Activated CD4-positive, alpha-beta T cell treated with anti-CD3 and anti-CD28 coated beads, Interleukin-2, Interleukin-6, amounts not matched to agents 100 ng/mL and 50 ng/mL, durations not matched to agents 16 hours and 8 hours (primary cell): ENCODE measurements at regions not wholly inside any gene's neighbourhood (a gene's known extent, or its start where the extent isn't known, plus 50 kb on each side); places are given as distances from the start of the nearest gene placed in this dataset.

Source experiments
- DNase-seq: peaks from one replicate; pipeline ENCODE4 v3.0.0-alpha.2; 2020

DNA sequence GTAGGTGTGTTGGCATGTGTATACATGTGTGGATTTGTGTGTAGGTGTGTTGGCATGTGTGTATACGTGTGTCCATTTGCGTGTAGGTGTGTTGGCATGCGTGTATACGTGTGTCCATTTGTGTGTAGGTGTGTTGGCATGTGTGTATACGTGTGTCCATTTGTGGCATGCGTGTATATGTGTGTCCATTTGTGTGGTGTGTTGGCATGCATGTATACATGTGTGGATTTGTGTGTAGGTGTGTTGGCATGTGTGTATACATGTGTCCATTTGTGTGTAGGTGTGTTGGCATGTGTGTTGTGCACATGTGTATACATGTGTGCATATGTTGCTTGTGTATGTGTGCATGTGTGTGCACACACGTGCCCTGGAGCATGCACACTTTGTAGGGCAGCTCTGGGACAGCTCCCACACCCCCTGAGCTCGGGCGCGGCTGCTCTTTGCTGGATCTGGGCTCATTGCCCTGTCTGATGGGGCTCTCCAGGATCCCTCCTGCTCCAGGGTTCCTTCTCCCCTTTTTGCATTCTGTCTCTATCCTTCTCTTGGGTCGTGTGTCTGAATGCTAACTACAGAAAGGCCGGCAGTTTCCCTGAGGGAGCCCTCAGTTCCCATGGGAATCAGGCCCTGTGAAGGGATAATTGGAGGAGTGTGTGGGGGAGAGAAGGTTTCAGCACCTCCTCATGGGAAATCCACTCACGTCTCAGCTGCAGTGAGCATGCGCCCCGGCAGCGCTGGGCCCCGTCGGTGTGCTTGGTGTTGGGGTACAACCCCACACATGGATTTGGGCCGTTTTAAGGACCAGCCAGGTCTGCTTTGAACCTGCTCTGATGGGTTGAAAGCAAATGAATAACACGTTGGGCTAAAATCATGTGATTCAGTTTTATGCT, 102.0 kb downstream of the ERMARD start:
- no peak for DNase-seq

DNA sequence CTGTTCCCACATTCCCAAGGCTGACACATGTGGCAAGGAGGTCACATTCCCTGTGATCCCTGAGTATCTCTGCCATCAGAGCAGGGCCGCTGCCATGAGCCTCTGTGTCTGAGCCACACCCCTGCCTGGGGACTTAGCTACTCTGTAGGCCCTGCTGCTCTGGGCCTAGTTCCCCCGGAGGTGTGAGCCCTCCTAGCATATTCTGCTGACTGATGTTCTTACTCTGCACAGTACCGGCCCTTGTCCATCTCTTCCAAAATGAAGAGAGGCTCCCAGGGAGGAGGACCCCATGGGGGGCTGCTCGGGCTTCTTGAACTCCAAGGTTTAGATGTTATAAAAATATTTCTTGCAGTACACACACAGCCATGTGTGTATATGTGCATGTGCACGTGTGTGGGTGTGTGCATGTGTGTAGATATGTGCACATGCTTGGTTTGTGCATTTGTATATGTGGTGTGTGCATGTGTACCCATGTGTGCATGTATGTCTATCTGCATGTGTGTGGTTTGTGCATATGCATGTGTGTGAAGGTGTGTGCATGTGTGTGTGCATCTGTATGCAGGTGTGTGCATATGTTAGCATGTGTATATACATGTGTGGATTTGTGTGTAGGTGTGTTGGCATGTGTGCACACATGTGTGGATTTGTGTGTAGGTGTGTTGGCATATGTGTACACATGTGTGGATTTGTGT, 101.2 kb downstream of the ERMARD start:
- DNase-seq: no peak

DNA sequence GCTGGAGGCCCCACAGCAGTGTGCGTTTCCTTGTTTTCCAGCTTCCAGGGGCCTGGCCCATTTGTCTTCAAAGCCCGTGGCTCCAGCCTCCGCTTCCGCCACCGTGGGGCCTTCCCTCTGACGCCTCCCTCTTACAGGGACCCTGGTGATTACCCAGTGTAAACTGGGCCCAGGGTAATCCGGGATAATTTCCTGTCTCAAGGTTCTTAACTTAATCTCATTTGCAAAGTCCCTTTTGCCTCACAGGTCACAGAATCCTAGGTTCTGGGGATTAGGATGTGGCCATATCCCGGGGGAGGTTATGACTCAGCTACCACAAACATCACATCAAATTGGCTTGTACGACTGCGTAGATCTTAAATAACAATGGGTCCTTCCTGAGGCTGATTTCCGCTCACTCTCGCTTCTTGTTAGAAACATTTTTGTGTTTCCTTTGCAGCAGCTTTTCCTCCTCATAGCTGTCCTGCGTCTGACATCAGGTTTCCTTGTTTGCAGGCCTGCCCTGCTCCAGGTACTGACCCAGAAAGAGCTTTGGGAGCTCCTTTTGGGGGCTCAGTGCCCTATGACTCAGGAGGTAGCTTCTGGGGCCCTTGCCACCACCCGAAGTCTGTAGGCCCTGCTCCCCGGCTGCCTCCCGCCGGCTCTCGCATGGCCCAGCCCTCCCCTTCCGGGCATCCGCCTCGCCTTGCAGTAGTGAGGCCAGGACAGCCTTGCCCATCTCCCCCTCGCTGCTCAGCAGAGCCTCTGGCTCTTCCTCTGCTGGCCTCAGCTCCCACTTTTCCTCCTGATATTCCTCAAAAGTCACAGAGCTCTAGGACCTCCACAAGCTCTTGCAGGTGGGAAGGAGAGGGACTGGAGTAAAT, 100.5 kb downstream of the ERMARD start:
- no peak for DNase-seq

DNA sequence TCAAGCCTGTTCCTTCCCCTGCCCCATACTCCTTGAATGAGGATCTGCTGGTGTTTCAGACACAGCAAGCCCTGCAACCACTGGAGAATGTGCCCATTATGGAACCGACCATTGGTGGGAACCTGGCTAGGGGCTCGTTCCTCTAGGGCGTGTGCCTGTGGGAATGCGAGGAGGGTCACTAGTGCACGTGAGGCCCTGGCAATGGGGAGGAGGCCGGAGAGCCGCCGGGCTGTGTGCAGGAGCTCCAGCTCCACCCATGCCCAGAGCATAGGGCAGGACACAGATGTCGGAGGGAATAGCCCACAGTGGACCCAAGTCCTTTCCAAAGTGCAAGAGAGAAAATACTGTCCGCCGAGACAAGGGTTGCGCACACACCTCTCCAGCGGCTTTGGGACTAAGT, 99.3 kb downstream of the ERMARD start:
- DNase-seq: no peak

DNA sequence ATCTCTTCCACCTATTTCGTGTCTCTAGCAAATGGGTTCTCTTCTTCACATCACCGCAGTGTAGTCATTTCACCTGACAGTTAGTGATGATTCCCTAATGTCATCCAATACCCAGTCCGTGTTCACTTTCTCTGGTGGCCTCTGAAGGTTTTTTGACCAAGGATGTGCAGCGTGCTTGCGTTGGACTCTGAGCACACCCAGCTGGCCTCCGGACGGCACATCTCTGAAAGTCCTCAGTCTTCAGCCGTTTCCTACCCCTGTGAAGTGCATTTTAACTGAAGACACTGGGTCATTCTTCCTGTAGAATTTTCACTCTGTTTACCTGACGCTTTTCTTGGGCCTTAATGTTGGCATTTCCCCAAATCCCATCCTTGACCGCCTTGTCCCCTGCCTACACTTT, 98.7 kb downstream of the ERMARD start:
- no peak for DNase-seq

DNA sequence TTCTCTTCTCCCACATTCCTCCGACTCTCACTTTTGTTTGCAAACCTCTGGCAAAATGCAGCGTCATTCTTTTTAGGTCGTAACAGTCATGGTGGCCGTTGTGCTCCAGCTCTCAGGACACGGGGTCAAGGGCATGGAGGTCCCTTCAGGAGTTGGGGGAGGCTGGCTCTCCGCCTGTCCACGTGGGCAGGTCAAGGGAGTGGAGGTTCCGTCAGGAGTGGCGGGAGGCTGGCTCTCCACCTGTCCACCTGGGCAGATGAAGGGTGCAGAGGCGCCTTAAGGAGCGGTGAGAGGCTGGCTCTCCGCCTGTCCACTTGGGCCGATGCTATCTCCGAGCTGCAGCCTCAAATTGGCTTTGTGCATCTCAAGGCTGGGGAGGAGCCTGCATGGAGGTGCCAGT, 98.0 kb downstream of the ERMARD start:
- DNase-seq: no peak

DNA sequence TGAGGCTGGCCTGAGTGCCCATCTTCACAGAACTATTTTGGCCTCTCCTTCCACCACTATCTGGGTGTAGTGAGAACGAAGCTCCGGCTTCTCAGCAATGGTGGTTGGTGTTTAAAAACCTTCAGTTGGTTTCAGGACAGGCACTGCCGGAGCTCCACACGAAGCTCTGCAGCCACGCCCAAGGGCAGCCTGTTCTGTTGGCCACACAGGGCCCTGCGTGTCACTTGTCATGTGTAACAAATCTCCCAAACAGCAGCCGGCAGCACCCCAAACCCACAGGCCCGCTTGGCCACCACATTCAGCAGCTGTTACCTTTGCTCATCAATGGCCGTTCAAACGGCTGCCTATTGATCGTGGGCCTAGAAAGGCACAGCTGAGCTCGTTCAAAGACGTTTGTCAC, 97.5 kb downstream of the ERMARD start:
- DNase-seq: no peak

DNA sequence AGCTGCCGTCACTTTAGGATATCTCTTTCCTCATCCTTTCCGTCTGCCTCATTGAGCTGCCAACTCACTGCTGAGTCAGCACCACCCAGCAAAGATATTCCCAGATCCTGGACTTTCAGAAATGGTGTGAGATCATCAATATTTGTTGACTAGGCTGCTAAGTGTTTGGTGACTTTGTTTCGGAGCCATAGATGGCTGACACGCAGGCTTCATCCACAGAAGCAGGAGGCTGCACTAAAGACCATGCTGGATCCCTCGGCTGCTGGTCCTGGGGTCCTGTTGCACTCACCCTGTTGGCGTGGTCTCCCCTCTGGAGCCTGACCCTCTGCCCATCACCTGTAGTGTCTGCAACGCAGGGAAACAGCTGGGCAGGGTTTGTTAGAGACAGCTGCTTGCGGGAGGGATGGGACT, 96.5 kb downstream of the ERMARD start:
- no peak for DNase-seq

DNA sequence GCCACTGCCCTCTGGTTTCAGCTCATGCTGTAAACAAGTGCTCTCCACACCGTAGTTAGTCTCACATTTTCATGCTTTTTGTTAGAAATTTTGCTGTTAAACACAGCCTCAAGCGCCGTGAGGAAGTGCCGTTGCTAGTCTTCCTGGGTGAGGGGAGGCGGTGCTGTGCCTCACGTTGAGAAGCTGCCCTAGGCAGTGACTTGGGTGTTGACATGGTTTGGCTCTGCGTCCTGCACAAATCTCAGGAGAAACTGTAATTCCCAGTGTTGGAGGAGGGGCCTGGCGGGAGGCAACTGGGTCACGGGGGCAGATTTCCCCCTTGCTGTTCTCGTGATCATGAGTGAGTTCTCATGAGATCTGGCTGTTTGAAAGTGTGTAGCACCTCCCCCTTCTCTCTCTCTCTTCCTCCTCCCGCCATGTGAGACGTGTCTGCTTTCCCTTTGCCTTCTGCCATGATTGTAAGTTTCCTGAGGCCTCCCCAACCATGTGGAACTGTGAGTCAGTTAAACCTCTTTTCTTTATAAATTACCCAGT, 95.8 kb downstream of the ERMARD start:
- no peak for DNase-seq

DNA sequence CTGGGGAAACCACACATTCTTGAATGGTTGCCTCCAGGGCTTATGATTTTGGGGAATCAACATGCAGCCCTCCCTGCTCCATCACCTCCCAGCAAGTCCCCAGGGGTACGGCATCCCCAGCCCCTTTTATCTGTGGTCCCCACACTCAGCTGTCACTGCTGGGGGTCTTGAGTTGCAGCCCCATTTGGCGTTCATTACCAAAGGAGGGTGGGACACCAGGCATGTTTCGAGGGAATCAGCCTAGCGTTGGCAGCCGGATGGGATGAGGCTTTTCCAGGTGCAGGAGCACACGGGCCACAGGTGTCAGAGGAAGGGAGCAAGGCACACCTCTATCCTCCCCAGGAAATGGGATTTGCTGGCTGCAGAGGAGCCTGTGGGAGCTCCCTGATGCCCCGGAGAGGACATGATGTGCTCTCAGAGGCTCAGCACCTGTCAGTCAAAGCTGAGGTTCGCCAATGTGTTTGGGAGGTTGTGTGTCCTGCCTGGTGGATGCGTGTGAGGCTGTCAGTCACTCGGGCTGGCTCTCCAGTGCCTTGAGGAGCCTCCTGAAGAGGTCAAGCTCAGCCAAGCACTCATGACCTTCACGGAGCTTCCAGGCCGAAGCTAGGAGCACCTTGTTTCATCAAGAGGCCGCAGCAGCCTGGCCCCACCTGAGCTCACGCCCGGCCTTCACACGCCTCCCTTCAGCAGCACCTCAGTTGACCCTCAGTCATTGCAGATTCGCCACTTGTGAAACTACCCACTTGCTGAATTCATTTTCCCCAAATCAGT, 95.0 kb downstream of the ERMARD start:
- no peak for DNase-seq

DNA sequence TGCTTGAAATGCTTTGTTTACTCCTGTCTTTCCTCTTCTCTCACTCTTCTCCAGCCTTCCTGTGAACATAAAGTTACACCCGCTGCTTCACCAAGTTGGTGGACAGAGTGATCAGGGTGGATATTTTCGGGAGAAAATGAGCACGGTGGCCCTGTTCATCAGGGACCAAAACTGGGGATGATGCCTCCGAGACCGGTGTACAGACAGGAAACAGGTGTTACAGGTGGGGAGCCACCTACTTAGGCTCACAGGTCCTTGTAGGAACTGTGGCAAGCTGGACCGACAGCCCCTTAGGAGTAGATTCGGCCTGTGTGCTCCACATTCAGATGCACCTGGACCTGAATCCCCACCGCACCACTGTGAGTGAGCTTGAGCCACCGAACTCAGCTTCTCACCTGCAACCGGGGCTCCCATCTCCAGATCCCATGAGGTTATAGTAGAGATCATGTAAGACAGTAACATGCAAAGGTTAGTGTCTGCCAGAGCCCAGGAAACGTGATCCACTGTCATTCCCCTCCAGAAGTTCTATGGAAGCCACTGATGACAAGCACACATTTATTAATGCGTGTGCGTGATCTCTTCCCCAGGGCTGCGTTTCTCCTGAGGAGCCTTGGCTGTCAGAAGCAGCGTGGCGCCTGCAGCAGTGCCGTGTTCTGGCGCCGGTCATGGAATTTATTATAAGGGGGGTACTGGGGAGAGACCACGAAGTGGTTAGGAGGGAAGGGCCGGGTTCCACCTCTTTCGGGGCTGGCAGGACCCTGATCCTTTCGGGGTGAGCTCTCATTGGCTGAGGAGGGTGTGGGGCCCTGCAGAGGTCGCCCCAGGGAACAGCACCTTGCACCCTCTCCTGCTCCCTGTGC, 94.2 kb downstream of the ERMARD start:
- no peak for DNase-seq

DNA sequence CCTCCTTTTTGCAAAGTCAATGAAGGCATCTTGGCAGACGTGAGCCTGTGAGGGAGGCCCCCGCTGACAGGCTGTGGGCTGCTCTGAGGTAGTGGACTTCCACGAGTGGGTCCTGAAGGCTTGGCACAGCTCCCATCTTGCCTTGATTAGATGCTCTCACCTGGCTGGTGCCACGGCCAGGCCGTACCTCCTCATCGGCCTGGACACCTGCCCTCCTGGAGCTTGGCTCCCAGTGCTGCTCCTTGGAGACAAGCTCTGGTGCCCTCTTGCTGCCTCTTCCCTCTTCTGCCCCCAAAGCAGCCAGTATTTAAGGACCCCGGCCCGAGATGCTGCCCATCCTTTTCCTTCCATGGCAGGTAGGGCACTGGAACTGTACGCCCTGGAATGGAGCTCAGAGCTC, 93.5 kb downstream of the ERMARD start:
- no peak for DNase-seq

DNA sequence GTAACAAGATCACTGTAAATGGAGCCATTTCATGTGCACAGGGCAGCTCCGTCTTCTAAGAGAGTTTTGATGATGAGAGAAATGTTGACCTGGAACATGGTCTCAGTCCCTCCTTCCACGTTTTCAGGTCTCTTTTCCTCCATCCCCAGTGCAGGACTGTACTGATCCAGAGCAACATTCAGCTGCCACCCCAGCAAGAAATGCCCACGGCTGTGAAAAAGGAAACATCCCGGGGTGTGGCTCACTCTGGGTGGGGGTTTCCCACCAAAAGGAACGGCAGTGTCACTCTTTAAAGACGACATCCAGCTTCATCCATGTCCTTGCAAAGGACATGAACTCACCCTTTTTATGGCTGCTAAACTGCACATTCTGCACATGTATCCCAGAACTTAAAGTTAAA, 92.6 kb downstream of the ERMARD start:
- DNase-seq: no peak

DNA sequence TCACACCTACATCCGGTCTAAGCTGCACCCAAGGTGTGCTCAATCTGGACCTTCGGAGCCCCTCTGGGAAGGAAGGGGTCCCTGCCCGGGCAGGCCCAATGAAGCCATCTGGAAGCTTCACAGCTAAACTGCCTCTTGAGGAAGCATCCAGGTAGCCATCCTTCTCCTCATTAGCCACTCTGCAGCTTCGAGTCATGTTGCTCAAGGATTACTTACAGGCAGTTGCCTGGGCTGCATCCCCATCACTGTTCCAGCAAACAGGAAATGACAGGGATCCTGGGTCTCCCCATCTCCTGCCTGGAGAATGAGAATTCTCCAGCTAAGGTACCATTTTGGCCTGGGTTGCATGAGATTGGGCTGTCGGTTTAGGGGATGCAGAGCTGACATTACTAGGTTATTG, 91.7 kb downstream of the ERMARD start:
- DNase-seq: no peak

DNA sequence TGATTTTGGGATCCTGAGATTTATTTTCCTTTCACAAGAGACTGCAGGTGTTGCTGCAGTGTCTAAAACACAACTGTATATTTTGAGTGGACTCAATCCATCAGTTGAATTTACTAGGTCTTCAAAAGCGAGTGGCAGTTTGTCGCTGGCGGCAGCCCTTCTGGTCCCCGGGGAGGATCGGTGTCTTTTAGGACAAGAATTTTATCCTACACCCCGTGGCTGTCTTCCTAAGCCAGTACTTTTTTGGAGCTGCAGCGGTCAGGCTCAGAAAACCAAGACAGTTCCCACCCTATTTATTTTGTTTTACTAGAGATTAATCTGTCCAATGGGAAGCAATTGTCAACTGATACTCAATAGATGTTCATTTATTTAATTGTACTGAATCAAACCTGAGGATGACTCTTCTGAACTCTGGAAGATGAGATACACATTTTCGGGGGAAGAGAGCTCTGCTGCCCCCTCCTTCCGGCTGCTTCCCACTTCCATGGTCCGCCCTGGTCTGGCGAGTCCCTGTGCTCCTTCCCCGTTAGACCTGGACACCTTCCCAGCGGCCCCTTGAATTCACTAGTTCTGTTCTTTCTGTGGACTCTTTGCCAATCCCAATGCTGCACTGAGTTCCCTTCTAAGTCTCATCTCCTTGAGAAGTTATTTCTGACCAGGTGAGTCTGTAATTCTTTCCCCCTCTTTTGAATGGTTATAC, 90.6 kb downstream of the ERMARD start:
- no peak for DNase-seq

DNA sequence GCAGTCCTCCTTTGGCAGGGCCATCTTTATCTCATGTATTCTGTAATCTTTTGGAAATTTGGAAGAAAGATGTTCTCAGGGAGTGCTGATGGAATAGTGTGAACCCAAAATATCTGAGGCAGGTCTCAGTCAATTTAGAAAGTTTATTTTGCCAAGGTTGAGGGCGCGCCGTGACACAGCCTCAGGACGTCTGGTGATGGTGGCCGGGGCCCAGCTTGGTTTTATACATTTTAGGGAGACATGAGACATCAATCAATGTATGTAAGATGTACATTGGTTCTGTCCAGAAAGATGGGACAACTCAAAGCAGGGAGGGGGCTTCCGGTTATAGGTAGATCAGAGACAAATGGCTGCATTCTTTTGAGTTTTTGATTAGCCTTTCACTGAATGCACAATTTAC, 89.8 kb downstream of the ERMARD start:
- DNase-seq: no peak

DNA sequence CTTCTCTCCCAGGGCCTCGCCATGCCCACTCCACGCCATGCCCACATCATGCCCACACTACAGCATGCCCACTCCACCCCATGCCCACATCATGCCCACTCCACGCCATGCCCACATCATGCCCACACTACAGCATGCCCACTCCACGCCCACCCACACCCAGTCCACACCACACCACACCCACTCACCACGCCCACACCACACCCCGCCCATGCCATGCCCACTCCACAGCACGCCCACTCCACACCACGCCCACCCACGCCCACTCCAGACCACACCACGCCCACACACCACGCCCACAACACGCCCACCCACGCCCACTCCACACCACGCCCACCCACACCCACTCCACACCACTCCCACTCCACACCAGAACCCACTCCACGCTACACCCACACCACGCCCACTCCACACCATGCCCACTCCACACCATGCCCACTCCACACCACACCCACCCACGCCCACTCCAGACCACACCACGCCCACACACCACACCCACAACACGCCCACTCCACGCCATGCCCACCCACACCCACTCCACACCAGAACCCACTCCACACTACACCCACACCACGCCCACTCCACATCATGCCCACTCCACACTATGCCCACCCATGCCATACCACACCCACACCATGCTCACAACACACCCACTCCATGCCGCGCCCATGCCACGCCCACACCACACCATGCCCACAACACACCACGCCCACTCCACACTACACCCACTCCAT, 88.6 kb downstream of the ERMARD start:
- DNase-seq: no peak

DNA sequence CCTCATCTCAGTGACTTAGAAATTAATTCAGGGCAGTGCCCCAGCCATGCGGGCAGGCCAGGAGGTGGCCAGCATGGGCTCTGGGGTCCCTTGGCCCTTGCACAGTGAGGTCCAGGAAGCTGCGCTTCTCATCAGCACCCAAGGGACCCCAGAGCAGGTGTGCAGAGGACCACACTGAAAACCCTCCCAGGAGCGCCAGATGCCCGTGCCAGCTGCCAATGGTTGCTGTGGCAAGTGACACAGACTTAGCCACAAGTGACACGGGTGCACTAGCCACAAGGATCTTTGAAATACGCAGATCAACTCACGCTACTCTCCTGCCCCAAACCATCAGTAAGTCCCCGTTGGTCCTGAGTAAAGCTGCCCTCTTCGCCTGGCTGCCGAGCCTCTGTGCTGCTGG, 88.1 kb downstream of the ERMARD start:
- DNase-seq: no peak

DNA sequence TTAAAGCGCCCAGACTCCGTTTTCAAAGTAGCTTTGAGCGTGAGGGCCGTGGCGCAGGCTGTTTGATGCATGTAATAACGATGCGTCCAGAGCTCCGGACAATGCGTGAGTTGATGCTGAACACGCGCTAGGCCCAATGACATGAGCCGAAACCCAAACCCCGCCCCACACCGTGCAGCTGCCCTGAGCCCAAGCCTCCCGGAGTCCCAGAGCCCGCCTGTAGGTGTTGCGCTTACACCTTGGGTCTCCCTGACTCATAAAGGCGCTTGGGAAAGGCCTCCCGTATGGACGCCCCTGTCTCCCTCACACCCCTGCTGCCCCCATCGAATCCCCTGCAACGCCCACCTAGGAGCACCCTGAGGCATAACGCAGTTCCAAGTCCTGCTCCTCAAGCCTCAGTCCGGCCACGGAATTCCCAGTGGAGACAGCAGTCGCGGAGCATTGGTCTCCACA, 87.6 kb downstream of the ERMARD start:
- DNase-seq: no peak
